GM12873 (cell line): ENCODE measurements at regions not wholly inside any gene's neighbourhood (a gene's known extent, or its start where the extent isn't known, plus 50 kb on each side); places are given as distances from the start of the nearest gene placed in this dataset.

ENCODE experiments used
- CTCF ChIP-seq: IDR thresholded peaks from 2 replicates; pipeline ENCODE4 v1.5.1; 2012; ENCODE audit warnings: low read depth, mild to moderate bottlenecking, moderate library complexity, low read length, control low read depth; ENCODE audit not compliant: insufficient read depth; ENCODE audit errors: missing control alignments

- no peak for TF ChIP-seq CTCF
Measured at GRCh38 chr5:82351297-82351696, 73.1 kb upstream of the RPS23 start.

GRCh38 chr5:82349652-82350051 is 71.5 kb upstream of the RPS23 start:
- peak; percentile 66 for TF ChIP-seq CTCF

GRCh38 chr5:82348784-82349425 is 70.8 kb upstream of the RPS23 start:
- no peak for TF ChIP-seq CTCF

GRCh38 chr5:82347201-82347865 is 69.2 kb upstream of the RPS23 start:
- TF ChIP-seq CTCF: no peak

GRCh38 chr5:82346399-82347165 is 68.4 kb upstream of the RPS23 start:
- TF ChIP-seq CTCF: no peak

- TF ChIP-seq CTCF: no peak
Measured at GRCh38 chr5:82345108-82345507, 67.0 kb upstream of the RPS23 start.

GRCh38 chr5:82341325-82341724 is 63.2 kb upstream of the RPS23 start:
- no peak for TF ChIP-seq CTCF
